HG02981 (cell line): ENCODE measurements at regions not wholly inside any gene's neighbourhood (a gene's known extent, or its start where the extent isn't known, plus 50 kb on each side); places are given as distances from the start of the nearest gene placed in this dataset.

ENCODE experiments used
- ATAC-seq: cut with Tn5 transposase; IDR thresholded peaks from one replicate; pipeline ENCODE4 v1.9.1; 2021; ENCODE audit warnings: mild to moderate bottlenecking, moderate library complexity; ENCODE audit not compliant: unreplicated experiment

DNA sequence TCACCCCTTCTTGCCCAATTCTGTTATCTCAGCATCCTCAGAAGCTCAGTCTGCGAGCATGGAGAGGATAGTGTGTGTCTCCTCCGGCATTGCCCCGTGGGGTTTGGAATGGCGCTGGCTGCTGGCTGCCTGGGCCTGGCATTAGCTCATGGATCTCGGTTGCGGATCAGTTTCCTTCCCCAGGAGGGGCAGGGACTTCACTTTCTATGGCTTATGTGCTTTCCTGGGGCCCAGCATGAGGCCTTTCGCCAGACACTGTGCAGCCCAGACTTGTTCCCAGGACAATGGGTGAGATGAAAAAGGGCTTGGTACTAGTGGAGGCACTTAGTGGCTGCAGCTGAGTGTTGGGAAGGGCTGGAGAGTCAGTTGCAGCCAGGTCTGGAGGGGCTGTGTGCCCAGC lies 143.3 kb downstream of the GLI2 start:
- no peak for ATAC-seq

DNA sequence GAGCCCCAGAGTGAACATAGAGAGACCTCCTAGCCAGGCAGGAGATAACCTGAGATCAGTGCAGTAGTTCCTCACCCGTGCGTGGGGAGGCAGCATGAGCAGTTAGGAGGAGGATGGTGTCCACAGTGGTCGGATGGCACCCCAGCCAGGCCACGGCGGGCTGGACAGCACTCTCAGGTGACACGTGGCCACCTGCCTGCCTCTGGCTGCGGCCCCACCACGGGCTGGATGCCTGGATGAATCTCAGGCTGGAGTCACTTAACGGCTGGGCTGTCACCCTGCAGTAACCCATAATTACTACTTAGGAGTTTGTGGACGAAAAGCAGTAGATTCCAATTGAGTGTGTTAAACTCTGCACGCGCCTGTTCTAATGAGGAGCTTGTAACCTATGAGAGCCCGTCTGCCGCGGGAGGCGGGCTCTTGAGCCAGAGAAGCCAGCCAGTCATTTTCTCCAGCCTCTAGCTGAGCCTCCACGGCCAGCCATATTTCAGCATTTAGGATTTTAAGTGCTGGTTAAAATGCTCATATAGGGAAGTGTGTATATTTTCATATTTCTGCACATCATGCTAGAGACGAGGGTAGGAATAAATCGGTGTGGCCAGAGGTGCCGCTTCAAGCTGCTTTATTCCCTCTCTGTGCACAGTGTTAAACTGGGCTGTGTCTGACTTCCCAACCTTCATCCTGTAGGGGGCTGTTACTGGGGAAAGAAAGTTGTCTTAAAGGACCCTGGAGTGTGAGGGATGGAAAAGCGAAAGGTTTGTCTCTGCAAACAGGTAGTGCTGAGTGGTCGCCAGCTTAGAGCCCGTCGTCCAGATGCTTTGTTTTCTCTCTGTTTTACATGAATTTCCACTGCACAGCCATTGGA lies 144.0 kb downstream of the GLI2 start:
- no peak for ATAC-seq

DNA sequence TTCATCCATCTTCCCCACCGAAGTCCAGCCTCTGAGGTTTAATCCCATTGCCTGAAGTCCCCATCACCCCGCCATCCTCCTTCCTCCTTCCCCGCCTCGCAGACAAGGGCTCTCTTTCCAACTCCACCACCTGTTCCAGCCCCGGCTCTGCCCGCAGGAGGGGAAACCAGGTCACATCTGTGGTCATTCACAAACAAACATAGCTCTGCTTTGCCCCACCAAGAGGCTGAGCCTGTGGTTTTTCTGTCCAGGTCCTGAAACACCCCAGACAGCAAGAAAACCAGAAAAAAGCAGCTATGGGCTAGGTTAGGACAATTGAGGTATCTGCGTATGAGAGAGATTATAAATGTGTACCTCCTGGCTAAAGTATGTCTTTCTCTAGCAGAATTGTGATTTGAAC lies 144.7 kb downstream of the GLI2 start:
- no peak for ATAC-seq

DNA sequence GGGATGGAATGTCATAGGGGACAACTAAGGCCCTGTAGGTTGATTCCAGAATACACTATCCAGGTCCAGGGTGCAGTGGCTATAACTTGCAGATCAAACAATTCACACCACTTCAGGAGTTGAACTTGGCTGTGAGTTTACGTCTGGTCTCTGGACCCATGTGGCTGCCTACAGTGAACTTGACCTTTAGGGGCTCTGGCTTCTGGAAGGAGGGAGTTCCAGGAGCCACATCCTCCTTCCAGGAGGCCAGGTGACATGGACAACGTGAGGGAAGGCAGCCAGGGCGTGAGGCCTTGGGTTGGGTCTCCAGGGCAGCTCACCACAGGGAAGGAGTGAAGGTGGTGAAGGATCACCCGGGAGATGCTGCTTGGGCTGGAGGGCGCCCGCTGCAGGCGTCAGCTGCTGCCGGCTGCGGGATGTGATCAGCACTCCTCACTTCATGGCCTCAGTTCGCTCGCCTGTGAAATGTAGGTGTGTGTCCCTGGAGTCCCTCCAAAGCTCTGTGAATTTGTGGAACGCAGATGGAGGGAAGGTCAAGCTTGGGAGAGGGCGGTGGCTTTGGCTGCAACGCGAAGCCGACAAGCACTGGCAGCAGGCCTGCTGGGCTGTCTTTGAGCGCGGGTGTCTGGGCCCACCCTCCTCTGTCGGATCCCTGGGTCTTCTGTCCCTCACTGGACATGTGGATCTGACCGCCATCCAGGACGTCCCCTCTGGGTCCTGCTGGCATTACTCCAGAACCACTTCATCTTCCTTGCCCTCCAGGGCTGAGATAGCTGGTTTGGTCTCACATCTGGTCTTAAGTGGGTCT lies 146.5 kb downstream of the GLI2 start:
- ATAC-seq, result no peak

DNA sequence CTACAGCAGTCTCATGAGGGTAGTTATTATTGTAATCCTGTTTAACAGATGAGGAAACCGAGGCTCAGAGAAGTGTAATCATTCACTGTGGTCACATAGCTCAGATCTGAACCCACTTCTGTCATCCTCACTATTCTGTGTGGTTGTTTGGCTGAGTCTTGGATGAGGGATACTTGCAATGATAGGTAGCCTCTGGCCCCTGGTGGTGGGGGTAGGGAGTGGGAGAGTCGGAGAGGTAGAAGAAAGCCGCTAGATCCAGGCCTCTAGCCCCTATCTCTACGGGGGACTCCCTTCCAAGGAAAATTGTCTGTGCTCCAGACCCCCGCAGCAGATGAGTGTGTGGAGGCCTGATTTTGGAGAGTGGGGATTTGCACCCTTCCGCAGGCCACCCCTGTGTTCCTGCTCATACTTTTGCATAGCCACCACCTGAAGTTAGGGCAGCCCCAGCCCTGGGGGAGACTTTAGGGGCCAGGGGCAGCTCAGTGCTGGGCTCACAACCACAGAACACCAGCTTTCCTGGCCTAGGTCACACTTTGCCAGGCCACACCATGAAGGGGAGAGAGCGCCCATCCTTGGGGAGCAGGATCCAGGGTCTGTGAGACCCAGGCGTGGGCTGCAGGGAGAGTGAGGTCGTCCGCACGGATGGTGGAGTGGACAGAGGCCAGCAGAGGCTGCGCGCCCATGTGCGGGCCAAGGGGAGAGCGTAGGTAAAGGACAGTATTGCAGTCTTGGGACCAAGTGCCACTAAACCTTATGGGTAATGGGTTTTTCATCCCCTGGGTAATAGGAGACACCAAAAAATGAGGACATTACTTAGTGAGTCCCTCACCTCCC lies 148.2 kb downstream of the GLI2 start:
- no peak for ATAC-seq

DNA sequence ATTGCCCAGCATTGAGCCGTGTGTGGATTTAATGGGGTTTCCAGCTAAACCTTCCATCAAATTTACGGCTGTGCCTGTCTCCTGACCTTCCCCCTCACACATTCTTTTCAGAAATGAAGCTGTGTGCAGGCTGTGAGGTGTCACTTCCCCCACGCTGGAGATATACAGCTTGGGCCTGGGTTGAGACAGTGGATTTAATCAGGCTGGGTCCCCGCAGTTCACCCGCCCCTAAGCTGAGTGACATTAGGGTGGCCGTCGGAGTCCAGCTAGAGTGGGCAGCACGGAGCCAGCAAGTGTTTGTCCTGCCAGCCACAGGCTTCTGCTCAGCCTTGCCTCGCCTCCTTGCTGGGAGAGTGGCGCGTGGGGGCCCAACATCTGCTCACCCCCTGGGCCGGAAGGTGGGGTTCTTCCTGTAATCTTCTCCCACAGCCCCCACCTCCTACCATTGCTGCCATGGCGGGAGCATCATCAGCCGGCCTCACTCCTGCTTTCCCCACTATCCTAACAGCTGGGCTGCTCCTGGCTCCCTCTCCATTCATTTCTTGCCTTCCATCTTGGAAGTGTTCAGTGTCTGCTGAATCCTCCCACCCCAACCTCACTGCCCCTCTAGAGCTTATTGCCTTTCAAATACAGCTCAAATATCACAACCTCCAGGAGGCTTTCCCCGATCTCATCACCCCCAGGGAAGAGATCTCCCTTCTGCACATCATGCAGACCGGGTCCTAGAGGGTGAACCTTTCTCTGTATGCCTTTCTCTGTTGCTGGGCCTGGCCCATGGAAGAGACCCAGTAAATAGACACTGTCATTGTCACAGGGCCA lies 149.0 kb downstream of the GLI2 start:
- ATAC-seq, result no peak

DNA sequence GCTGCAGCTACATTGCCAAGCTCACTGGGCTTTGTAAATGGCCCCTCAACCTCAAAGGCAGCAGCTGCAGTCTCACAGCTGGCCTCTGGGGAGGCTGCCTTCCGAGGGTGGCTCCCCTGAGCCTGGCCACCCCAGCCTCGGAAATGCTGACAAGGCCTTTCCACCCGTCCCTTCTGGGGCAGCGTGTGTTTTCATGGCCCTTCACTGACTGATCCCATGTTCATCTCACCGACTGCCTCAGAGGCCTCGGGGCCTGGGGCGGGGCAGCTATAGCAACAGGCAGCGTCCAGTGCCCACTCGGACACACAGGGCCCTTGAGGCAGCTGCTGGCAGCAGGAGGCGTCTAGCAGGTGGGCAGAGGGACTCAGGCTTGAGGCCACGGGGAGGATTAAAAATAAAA lies 149.7 kb downstream of the GLI2 start:
- no peak for ATAC-seq

DNA sequence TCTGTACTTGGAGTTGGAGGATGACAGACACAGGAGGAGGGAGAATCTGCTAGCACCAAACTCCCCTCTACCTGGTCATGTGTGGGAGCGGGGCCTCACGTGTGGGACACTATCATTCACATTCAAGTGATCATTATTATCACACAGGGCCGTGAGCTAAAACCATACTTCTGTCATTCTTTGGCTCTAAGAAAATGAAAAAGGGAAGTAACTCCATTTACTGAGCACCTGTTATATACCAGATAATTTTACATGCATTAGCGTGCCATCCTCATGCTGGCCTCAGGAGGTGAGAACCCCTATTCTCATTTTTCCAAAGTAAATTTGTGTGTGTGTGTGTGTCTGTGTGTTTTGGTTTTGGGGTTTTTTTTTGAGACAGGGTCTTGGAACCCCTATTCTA lies 150.1 kb downstream of the GLI2 start:
- ATAC-seq, result no peak

DNA sequence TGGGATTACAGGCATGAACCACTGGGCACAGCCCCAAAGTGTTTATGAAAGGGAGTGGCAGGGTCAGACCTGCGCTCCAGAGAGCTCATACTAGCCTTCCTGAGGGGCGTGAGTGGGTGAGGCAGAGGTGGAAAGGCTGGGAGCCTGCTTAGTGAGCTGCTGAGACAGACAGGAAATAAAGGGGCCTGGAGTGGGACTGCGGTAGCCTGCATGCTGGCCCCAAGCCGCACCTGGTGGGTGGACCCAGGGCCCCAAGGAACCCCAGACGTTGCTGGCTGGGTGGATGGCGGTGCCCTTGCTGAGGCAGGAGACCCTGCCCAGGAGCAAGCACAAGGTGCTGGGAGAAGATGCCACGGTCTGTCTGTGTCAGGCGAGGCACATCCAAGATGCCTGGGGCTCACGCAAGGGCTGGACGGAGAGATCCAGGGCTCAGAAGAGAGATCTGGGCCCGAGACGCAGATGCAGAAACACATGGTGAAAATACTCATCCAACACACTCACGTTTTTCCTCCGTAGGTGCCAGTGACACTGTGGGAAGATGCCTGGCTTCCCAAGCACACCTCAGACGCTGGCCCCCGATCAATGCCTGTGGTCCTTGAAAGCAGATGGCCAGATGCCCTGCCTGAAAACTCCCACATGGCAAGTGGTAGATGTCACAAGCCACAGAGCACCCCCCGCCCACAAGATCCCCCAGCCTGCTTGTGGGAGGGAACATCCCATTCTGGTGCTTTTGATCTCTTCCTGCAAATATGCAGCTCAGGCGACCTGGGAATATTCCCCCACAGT lies 151.1 kb downstream of the GLI2 start:
- no peak for ATAC-seq

DNA sequence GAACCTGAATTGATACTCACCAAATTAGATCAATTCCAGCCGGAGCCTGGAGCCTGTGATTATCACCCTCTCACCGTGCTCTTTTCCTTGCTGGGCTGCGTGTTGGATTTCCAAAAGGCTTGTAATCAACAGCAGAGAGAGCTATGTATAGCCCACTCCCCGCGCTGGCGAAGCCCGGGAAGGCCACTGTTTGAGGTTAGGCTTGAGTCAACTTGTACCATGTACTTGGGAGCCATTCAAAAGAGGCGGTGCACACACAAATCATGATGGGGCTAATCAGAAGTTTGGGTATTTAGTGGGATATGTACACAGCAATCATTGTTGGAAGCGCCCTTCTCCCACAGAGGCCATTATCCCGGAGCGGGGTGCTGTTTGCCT lies 151.6 kb downstream of the GLI2 start:
- ATAC-seq, result no peak

DNA sequence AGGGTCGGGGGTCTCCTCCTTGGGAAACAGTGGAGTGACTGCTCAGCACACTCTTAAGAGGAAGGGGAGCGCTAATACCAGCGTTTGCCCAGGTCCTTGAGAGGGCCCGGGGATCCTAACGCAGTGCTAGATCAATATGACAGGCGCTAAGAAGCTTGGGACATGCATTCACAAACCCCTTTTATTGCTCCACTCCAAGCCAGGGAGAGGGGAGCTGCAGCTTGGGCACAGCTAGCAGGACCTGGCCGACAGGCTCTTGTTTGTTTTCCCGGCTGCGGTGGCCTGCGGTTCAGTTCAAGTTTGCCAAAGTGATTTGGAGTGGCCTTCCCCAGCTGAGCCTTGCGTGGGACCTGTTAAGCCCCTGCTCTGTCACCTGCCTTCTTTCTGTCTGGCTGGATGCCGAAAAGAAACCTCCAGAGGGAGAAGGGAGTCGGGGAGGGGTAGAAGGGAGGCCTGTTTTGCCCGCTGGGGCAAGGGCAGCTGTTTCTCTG lies 152.1 kb downstream of the GLI2 start:
- no peak for ATAC-seq

DNA sequence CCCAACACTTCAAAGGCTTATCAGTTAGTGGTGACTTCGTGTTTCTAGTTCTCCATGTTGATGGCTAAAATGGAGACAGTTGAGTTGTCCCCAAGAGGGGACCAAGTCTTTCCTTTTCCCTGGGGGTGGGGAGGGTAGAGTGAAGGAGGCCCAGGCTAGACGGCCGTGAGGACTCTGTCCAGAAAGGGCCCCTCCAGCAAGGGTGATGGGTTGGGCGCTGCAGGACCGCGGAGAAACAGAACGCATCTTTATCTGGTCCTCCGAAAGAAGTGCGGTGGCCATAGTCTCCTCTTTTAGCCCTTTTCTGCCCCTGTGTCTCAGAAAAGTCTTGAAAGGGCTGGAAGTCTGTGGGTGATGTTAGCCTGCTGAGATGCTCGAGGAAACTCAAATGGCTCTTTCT lies 153.2 kb downstream of the GLI2 start:
- no peak for ATAC-seq

DNA sequence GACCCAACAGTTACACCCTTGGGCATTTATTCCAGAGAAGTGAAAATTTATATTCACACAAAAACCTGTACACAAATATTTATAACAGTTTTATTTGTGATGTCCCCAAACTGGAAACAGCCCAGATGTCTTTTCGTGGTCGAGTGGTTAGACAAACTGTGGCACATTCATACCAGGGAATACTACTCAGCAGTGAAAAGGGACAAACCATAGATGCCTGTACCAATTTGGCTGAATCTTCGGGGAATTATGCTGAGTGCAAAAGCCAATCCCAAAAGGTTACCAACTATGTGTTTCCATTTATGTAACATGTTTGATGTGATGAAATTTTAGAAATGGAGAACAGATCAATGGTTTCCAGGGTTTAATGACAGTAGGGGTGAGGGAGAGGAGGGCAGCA lies 154.3 kb downstream of the GLI2 start:
- ATAC-seq, result no peak

DNA sequence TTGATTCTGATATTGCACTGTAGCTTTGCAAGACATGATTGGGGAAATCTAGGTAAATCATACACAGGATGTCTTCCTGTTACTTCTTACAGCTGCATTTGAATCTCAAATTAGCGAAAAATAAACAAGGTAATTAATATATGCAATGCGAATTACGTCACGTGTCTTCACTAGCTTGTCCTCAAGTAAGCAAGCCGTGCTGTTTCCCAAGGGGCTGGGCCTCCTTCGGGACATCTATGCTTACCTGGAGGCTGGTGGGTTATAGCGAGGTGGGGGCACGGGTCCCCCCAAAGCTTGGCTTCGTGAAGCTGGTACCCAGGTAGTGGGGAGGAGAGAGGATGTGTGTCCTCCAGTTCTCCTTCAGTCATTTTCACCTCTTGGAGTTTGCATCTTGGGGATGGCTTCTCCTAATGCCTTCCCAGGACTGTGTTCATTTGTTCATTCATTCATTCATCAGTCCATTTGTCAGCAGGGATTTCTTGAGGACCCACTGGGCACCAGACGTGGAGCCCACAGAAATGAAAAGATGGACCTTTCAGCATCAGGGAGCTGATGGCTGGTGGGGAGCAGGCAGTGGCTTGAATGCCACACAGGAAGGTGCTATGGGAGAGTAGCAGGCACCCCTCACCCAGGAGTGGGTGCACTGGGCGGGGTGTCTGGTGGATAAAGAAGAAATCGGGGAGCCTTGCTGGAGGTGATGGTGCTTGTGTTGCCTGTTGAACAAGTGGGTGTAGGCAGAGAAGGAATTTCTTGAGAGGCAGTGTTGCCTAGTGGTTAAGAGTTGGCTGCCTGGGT lies 155.1 kb downstream of the GLI2 start:
- no peak for ATAC-seq

DNA sequence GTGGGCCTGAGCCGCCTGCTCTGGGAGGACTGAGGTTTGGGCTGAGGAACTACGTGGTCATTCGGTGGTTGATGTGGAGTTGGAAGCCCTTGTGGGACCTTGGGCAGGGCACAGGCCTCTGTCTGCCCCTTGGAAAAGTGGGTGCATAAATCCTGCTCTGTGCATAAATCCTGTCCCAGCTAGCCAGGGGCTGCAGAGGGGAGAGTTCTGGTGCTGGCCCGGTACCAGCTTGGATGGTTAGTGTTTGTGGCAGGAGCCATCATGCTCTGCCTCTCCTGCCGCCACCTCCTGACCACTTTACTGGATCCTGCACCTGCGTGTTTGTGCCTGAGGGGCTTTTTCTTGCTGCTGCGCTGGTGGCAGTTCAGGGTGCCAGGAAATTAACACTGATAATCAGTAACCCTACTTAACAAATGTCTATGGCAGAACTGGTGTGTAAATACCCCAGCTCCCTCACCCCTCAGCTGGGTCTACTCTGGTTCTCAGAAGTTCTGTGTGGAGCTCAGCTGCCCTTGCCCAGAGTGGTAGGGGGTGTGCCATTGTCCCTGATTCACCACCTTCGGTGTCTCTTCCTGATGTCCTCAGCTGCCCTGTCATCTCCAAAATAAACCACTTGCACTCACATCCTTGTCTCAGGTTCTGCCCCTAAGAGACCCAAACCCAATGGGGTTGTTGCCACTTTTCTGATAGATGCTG lies 156.8 kb downstream of the GLI2 start:
- ATAC-seq, result no peak

DNA sequence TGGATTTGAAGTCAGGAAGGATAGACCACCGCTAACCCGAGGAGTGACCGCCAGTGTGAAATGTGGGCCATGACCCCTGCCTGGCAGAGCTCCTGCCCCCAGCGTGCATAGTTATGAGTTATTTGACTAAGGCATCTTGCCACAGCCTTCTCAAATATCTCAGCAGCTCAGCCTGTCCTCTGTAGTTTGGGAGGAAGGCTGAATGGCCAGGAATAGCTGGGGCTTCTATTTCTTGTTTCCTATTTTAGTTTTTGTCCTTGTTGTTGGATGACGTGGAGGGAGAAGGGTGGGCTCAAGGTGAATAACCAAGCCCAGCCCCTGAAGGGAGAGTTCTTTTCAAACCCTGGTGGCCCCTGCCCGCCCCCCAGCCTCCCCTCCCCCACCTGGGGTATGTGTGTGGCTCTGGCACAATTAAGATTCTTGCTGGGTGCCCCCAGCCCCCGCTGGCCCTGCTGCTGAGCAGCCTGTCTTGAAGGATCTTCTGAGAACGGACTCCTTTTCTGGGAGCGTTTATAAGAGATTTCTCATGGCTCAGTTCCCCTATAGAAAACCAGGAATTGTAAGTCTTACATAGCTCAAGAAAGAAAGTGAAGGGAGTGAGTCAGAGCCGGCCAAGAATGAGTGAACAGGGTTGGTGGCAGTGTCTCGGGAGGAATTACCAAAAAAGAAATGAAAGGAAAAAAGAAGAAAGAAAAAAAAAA lies 157.4 kb downstream of the GLI2 start:
- no peak for ATAC-seq

DNA sequence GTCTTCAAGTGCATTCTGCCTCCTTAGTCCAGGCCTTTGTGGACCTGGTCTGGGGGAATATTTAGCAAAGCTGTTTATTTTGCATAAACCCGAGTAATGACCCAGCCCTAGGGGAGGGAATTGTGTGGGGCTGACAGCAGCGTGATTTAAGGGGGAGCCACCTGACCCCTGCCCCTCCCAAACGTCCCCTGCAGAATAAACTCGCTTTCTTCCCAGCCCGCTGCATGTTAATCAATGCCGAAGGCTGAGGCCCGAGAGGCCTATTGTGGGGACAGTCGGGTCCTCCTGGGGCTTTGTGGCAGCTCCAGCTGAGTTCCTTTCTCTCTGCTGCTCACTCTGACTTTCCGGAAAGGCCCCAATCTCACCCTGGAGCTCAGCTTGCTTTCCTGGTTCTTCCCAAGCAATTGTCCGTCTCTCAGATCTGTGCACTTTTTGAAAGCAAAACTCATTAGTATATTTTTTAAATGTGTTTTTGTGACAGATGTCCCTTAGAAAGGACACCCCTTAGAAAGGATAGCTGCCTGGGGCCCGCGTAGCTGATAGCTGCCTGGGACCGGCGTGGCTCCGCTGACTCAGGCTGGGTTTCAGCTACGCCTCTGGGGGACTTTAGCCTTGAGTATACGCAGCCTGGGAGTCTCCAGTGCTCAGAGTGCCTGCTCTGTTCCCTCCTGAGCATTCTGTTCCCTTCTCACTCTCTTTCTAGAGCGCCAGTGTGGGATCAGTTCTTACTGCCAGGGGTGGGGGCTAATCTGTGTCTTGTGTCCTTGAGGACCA lies 158.3 kb downstream of the GLI2 start:
- ATAC-seq, result no peak
